ENCODE measurements at regions not wholly inside any gene's neighbourhood (a gene's known extent, or its start where the extent isn't known, plus 50 kb on each side); places are given as distances from the start of the nearest gene placed in this dataset.

DNA sequence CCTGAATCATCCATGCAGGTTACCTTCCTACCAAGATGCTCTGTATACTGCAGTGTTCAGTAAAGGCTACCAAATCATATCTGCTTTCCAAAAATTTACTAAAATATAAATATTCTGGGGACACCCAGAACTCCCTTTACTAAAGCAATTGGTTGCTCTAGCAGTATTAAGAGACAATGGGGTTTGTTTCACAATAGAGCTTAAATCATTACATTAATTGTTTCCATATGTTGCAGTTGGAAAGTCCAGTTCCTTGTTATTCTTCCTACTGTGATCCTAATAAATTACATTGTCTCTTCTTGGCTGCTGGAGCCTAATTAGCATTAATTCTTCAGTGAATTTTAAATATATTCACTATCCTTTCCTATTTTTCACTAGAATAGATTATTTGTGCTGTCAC, 316.0 kb upstream of the MTNR1B start:
- H3K27ac ChIP-seq, result no peak overlapping the region
- TF ChIP-seq, protein P1, sequence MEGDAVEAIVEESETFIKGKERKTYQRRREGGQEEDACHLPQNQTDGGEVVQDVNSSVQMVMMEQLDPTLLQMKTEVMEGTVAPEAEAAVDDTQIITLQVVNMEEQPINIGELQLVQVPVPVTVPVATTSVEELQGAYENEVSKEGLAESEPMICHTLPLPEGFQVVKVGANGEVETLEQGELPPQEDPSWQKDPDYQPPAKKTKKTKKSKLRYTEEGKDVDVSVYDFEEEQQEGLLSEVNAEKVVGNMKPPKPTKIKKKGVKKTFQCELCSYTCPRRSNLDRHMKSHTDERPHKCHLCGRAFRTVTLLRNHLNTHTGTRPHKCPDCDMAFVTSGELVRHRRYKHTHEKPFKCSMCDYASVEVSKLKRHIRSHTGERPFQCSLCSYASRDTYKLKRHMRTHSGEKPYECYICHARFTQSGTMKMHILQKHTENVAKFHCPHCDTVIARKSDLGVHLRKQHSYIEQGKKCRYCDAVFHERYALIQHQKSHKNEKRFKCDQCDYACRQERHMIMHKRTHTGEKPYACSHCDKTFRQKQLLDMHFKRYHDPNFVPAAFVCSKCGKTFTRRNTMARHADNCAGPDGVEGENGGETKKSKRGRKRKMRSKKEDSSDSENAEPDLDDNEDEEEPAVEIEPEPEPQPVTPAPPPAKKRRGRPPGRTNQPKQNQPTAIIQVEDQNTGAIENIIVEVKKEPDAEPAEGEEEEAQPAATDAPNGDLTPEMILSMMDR (IDR thresholded peaks at IDR 0.05), result no peak
- no peak for TF ChIP-seq ZFX (IDR thresholded peaks at IDR 0.05; ENCODE audit: borderline replicate concordance)

DNA sequence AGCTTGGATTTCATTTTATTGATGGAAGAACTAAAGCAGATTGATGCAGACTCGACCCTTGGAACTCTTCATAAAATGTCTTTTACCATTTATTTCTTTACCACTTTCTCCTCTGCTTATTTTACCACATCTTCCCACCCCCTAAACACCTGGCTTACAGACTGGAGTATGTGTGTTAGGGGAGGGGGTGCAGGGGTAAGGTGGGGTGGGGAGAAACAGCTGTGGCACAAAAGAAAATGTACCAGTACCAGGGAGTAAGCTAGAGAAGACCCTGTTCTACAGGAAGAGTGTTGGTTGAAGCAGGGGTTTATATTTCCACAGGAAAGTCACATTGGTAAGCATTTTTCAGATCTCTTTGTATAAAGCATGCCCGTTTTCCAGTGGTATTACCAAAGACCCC, 312.7 kb upstream of the MTNR1B start:
- H3K27ac ChIP-seq, result no peak overlapping the region
- TF ChIP-seq ZFX (IDR thresholded peaks at IDR 0.05; ENCODE audit: borderline replicate concordance), result no peak
- TF ChIP-seq, protein P1 (IDR thresholded peaks at IDR 0.05), result no peak

DNA sequence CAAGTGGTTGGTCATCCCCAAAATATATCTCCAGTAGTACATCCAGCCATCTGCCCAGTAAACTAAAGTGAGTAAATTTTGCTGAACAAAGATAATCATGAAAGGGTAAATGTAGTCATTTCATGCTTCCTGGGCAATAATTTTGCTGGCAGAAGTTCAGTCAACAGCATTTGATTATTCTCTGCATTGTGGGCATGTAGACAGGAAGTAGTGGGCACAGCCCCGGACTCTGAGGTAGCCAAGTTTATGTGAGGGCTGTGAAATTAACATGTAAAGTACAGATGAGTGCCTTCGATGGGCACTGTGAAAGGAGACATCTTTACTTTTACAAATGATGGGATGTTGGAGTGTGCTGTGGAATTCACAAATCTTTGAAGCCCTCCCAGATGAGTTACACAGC, 312.2 kb upstream of the MTNR1B start:
- no peak for TF ChIP-seq ZFX (IDR thresholded peaks at IDR 0.05; ENCODE audit: borderline replicate concordance)
- TF ChIP-seq, protein P1 (IDR thresholded peaks at IDR 0.05), result no peak
- no peak overlapping the region for H3K27ac ChIP-seq

DNA sequence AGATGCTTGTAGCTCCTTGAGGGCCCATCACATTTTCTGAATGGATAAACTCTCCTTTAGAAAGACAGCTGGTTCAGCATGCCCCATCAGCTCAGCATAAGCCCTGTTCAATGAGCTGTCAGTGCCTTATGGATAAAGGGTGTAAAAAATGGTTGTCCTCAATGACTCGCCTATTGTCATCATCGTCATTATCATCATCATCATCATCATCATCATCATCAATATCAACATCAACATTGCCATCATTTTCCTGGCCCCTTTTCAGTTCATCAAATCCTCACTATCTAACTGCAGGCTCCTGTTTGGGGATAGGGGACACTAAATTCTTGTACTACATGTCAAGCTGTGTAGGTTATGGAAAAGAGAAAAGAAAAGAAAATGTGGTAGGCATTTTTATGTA, 310.7 kb upstream of the MTNR1B start:
- no peak overlapping the region for H3K27ac ChIP-seq
- TF ChIP-seq ZFX (IDR thresholded peaks at IDR 0.05; ENCODE audit: borderline replicate concordance), result no peak
- TF ChIP-seq, protein P1 (IDR thresholded peaks at IDR 0.05), result no peak

DNA sequence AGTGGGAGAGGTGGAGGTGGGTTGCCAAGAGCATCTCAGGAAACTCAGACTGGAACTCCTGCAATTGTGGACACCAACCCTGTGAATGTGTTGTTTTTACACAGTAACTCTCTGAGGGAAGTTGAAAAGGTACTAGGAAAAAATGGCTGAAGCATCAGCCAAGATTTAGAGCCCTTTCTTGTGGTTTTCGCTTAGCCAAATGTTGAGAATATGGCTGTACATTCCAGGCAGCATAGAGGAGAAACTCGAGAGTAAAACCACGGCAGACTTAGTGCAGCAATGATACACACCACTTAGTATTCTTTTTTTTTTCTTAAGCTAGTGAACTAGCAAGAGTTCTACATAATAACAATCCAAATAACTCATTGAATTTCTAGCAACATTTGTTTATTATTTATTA, 309.7 kb upstream of the MTNR1B start:
- no peak overlapping the region for H3K27ac ChIP-seq
- TF ChIP-seq, protein P1 (IDR thresholded peaks at IDR 0.05), result no peak
- no peak for TF ChIP-seq ZFX (IDR thresholded peaks at IDR 0.05; ENCODE audit: borderline replicate concordance)

DNA sequence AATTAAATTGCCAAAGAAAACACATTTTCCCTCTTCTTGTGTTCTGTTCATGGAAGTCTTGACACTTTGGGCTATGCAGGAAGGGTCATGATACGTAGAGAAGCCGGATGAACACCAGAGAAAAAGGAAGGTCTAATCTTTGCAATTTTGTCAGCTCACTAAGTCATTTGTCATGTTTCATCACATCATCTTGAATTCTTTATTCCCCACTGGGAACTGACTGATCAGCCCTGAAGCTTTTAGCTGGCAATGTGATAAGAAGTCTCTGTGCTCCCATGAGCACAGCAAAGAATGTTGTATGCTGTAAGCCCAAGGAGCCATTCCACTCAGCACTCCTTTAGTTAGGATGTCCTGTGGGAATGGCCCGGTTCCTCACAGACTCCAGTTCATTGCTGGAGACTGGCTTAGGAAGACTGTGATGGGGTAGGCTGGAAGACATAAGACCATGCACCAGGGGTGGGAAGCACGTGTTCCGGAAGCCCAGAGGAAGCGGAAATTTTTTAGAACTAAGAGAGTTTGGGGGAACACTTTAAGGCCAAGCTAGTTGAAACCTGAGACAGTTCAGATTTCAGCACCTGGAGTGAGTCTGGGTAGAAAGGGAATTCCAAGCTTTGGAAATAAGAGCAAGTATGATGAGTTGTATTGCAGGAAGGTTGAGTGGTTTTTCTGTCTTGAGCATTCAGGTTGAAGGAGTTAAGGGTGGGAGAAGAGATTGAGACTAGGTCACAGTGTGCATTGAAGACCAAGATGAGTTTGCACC, 306.7 kb upstream of the MTNR1B start:
- no peak overlapping the region for H3K27ac ChIP-seq
- no peak for TF ChIP-seq ZFX (IDR thresholded peaks at IDR 0.05; ENCODE audit: borderline replicate concordance)
- TF ChIP-seq, protein P1 (IDR thresholded peaks at IDR 0.05), result no peak

DNA sequence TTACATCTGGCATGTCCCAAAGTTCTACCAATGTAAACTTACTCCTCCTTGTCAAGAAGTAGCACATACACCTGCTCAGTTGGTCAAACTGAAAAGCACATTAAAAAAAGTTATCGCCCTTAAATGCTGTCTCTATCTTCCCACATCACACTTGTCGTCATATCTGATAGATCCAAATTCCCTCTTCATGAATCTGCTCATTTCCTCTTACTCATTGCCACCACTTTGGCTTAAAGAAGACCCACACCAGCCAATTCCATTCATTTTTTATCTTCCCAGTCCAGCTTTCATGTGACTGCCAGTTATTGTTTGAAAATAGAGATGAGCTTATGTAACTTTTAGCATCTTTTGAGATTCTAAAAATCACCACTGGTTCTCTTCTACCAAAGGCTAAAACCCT, 305.9 kb upstream of the MTNR1B start:
- no peak overlapping the region for H3K27ac ChIP-seq
- TF ChIP-seq, protein P1 (IDR thresholded peaks at IDR 0.05), result no peak
- no peak for TF ChIP-seq ZFX (IDR thresholded peaks at IDR 0.05; ENCODE audit: borderline replicate concordance)
